ENCODE measurements at regions not wholly inside any gene's neighbourhood (a gene's known extent, or its start where the extent isn't known, plus 50 kb on each side); places are given as distances from the start of the nearest gene placed in this dataset.

DNA sequence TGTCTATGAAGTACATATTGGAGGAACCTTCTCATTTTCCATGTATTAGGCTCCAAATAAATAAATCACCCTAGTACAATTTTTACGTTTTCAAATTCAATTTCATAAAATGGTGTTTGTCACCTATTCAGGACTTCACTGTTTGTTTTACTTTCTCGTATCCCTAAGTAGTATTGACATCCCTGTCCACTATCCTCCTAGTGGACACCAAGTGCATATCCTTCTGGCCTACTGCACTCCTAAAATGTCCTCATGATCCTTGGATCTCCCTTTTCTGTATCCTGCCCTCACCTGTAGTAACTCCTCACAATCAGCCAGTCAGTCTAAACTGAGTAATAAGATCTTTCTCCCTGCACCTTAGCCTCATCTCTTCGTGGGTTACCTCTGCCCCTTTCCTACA is 539.9 kb downstream of the DMRTA1 start:
- Histone ChIP-seq H3K4me3 (ENCODE audit: severe bottlenecking) (no peak overlapping the region), H3K9me3 (ENCODE audit: severe bottlenecking) (no peaks in the 10 kb centered on the region), H3K4me1 (ENCODE audit: insufficient read depth, poor library complexity, severe bottlenecking) (no peaks in the 10 kb centered on the region), H3K36me3 (ENCODE audit: low read depth) (no peaks in the 10 kb centered on the region), H3K27me3 (ENCODE audit: insufficient read depth, poor library complexity, severe bottlenecking) (no peaks in the 10 kb centered on the region), H3K27ac (ENCODE audit: poor library complexity, severe bottlenecking) (no peak overlapping the region)
- ATAC-seq (ENCODE audit: low read depth) (no peak), DNase-seq (ENCODE audit: low spot score) (no peak)
- TF ChIP-seq, protein P1, sequence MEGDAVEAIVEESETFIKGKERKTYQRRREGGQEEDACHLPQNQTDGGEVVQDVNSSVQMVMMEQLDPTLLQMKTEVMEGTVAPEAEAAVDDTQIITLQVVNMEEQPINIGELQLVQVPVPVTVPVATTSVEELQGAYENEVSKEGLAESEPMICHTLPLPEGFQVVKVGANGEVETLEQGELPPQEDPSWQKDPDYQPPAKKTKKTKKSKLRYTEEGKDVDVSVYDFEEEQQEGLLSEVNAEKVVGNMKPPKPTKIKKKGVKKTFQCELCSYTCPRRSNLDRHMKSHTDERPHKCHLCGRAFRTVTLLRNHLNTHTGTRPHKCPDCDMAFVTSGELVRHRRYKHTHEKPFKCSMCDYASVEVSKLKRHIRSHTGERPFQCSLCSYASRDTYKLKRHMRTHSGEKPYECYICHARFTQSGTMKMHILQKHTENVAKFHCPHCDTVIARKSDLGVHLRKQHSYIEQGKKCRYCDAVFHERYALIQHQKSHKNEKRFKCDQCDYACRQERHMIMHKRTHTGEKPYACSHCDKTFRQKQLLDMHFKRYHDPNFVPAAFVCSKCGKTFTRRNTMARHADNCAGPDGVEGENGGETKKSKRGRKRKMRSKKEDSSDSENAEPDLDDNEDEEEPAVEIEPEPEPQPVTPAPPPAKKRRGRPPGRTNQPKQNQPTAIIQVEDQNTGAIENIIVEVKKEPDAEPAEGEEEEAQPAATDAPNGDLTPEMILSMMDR (IDR thresholded peaks at IDR 0.05; ENCODE audit: poor library complexity, severe bottlenecking) = no peak

DNA sequence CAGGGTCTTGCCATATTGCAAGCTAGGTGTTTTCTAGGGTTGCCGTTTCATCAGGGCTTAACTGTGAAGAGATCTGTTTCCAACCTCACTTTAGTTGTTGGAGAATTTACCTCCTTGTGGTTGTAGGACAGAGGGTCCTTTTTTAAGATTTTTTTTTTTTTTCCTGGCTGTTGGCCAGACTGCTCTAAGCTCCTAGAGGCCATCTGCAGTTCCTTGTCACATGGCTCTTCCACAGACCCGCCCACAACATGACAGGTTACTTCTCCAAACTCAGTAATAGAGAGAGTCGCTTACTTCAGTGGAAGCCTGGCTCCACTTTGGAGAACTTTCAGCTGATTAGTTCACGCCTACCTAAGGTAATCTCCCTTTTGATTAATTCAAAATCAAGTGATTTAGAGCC is 543.7 kb downstream of the DMRTA1 start:
- Histone ChIP-seq H3K27ac (ENCODE audit: poor library complexity, severe bottlenecking) (no peak overlapping the region), H3K27me3 (ENCODE audit: insufficient read depth, poor library complexity, severe bottlenecking) (no peaks in the 10 kb centered on the region), H3K4me1 (ENCODE audit: insufficient read depth, poor library complexity, severe bottlenecking) (no peaks in the 10 kb centered on the region), H3K36me3 (ENCODE audit: low read depth) (no peaks in the 10 kb centered on the region), H3K4me3 (ENCODE audit: severe bottlenecking) (no peak overlapping the region), H3K9me3 (ENCODE audit: severe bottlenecking) (no peaks in the 10 kb centered on the region)
- DNase-seq (ENCODE audit: low spot score) (no peak), ATAC-seq (ENCODE audit: low read depth) (no peak)
- TF ChIP-seq, protein P1 (IDR thresholded peaks at IDR 0.05; ENCODE audit: poor library complexity, severe bottlenecking) = no peak

GRCh38 chr9:22992780-22993179 is 546.2 kb downstream of the DMRTA1 start:
- no peaks in the 10 kb centered on the region for H3K9me3 ChIP-seq (ENCODE audit: severe bottlenecking)
- H3K4me3 ChIP-seq (ENCODE audit: severe bottlenecking) = no peak overlapping the region
- H3K27ac ChIP-seq (ENCODE audit: poor library complexity, severe bottlenecking) = no peak overlapping the region
- H3K36me3 ChIP-seq (ENCODE audit: low read depth) = no peaks in the 10 kb centered on the region
- TF ChIP-seq, protein P1 (IDR thresholded peaks at IDR 0.05; ENCODE audit: poor library complexity, severe bottlenecking) = no peak
- no peak for ATAC-seq (ENCODE audit: low read depth)
- no peaks in the 10 kb centered on the region for H3K27me3 ChIP-seq (ENCODE audit: insufficient read depth, poor library complexity, severe bottlenecking)
- no peak for DNase-seq (ENCODE audit: low spot score)
- no peaks in the 10 kb centered on the region for H3K4me1 ChIP-seq (ENCODE audit: insufficient read depth, poor library complexity, severe bottlenecking)

DNA sequence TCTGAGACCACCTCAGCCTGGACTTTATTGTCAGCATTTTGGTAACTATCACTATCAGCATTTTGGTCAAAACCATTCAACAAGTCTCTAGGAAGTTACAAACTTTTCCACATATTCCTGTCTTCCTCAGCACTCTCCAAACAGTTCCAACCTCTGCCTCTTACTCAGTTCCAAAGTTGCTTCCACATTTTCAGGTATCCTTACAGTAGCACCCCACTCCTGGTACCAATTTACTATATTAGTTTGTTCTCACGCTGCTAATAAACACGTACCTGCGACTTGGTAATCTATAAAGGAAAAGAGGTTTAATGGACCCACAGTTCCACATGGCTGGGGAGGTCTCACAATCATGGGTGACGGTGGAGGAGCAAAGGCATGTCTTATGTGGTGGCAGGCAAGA is 551.3 kb downstream of the DMRTA1 start:
- Histone ChIP-seq H3K4me3 (ENCODE audit: severe bottlenecking) (no peak overlapping the region), H3K36me3 (ENCODE audit: low read depth) (no peaks in the 10 kb centered on the region), H3K4me1 (ENCODE audit: insufficient read depth, poor library complexity, severe bottlenecking) (no peaks in the 10 kb centered on the region), H3K9me3 (ENCODE audit: severe bottlenecking) (no peaks in the 10 kb centered on the region), H3K27me3 (ENCODE audit: insufficient read depth, poor library complexity, severe bottlenecking) (no peaks in the 10 kb centered on the region), H3K27ac (ENCODE audit: poor library complexity, severe bottlenecking) (no peak overlapping the region)
- TF ChIP-seq, protein P1 (IDR thresholded peaks at IDR 0.05; ENCODE audit: poor library complexity, severe bottlenecking) = no peak
- no peak for ATAC-seq (ENCODE audit: low read depth)
- no peak for DNase-seq (ENCODE audit: low spot score)

DNA sequence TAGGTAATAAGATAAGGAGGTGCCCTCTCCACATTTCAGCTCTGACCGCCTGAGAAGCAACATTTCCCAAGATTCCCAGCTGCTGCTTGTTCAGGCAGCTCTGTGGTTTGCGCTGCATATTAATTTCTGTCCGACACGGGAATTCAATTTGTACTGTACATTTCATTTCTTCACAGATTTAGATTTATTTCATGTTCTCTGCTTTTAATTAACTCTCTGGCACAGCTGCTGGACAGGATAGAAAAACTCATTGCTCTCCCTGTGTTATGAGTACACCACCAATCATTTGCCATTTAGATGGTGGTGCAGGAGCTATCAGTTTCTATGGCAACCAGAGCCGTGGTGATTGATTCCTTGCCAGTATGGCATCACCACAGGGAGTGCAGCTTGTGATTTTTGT is 558.5 kb downstream of the DMRTA1 start:
- ATAC-seq (ENCODE audit: low read depth) (no peak), DNase-seq (ENCODE audit: low spot score) (no peak)
- no peak overlapping the region for H3K4me3 ChIP-seq (ENCODE audit: severe bottlenecking)
- no peak overlapping the region for H3K27ac ChIP-seq (ENCODE audit: poor library complexity, severe bottlenecking)
- no peaks in the 10 kb centered on the region for H3K36me3 ChIP-seq (ENCODE audit: low read depth)
- H3K9me3 ChIP-seq (ENCODE audit: severe bottlenecking) = no peaks in the 10 kb centered on the region
- TF ChIP-seq, protein P1 (IDR thresholded peaks at IDR 0.05; ENCODE audit: poor library complexity, severe bottlenecking) = no peak
- no peaks in the 10 kb centered on the region for H3K27me3 ChIP-seq (ENCODE audit: insufficient read depth, poor library complexity, severe bottlenecking)
- H3K4me1 ChIP-seq (ENCODE audit: insufficient read depth, poor library complexity, severe bottlenecking) = no peaks in the 10 kb centered on the region

All from RWPE2 (cell line).